Coronary artery (tissue), 2 donors: ENCODE measurements at regions not wholly inside any gene's neighbourhood (a gene's known extent, or its start where the extent isn't known, plus 50 kb on each side); places are given as distances from the start of the nearest gene placed in this dataset.

ENCODE experiments used
- DNase-seq: peaks from one replicate; pipeline ENCODE4 v3.0.0-alpha.2; 2017; ENCODE audit warnings: low spot score
- H3K27ac ChIP-seq, 2 donors: fragments of 200-600 bp; sonication (generic); one replicate each; pipeline ENCODE4 v1.5.1; 2016 to 2019
- H3K4me3 ChIP-seq: fragments of 200-600 bp; sonication (generic); 2 replicates; pipeline ENCODE4 v1.5.1; 2016; ENCODE audit warnings: mild to moderate bottlenecking, moderate library complexity
- TF ChIP-seq, protein P1 (sequence below): fragments of 200-600 bp; sonication (generic); IDR thresholded peaks from one replicate; pipeline ENCODE4 v1.5.1; 2019; ENCODE audit warnings: antibody characterized with exemption

DNA sequence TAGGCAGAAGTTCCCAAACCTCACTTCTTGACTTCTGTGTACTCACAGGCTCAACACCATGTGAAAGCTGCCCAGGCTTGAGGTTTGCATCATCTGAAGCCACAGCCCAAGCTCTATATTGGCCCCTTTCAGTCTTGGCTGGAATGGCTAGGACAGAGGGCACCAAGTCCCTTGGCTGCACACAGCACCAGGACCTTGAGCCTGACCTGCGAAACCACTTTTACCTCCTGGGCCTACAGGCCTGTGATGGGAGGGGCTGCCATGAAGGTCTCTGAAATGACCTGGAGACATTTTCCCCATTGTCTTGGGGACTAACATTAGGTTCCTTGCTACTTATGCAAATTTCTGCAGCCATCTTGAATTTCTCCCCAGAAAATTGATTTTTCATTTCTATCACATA, 288.3 kb upstream of the ZC3H12C start:
- TF ChIP-seq, protein P1, sequence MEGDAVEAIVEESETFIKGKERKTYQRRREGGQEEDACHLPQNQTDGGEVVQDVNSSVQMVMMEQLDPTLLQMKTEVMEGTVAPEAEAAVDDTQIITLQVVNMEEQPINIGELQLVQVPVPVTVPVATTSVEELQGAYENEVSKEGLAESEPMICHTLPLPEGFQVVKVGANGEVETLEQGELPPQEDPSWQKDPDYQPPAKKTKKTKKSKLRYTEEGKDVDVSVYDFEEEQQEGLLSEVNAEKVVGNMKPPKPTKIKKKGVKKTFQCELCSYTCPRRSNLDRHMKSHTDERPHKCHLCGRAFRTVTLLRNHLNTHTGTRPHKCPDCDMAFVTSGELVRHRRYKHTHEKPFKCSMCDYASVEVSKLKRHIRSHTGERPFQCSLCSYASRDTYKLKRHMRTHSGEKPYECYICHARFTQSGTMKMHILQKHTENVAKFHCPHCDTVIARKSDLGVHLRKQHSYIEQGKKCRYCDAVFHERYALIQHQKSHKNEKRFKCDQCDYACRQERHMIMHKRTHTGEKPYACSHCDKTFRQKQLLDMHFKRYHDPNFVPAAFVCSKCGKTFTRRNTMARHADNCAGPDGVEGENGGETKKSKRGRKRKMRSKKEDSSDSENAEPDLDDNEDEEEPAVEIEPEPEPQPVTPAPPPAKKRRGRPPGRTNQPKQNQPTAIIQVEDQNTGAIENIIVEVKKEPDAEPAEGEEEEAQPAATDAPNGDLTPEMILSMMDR = no peak
- DNase-seq = no peak
- Histone ChIP-seq H3K27ac (no peak overlapping the region), H3K4me3 (no peak overlapping the region)

DNA sequence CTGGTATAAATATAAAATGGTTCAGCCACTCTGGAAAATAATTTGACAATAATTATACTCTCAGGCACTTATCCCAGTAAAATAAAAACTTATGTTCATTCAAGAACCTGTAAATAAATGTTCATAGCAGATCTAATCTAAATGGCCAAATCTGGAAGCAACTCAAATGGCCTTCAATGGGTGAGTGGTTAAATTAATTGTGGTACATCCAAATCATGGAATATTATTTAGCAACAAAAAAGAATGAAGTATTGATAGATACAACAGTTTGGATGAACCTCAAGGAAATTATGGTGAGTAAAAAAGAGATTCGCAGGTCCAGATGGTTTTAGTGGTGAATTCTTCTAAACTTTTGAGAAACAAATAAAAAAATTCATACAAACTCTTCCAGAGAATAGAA, 287.0 kb upstream of the ZC3H12C start:
- DNase-seq = no peak

DNA sequence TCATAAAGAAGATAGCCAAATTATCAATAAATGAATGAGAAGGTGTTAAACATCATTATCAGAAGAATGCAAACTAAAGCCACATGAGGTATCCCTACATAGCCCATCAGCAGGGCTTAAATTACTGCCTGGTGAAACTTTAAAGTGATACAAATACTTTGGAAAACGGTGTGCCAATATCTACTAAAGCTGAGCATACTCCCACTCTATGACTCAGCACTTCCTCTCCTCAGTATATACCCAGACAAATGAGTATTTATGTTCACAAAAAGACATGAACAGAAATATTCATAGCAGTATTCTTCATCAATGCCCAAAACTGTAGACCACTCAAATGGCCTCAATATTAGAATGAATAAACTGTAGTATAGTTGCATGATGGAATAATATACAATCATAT, 284.6 kb upstream of the ZC3H12C start:
- Histone ChIP-seq H3K27ac (no peak overlapping the region), H3K4me3 (no peak overlapping the region)
- DNase-seq = no peak
- TF ChIP-seq, protein P1 = no peak

More for the DNA sequence above, 287.0 kb upstream of the ZC3H12C start:
- TF ChIP-seq, protein P1 = no peak
- no peak overlapping the region for H3K4me3 ChIP-seq
- no peak overlapping the region for H3K27ac ChIP-seq

DNA sequence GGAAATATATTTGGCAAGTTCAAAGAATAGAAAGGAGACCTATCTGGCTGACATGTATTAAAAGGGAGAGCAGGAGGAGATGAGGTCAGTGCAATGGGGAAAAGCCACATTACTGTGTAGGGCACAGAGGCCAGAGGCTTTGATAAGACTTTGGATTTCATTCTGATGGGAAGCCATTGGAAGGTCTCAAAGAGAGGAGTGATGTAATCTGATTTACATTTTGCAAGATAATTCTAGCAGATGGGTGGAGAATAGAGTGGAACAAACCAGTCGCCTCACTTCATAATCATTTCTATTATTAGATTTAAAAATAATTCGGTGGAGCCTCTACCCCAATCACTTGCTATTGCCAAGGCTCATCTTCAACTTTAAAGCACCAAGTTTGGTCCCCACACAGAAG, 278.4 kb upstream of the ZC3H12C start:
- TF ChIP-seq, protein P1 = no peak
- DNase-seq = no peak
- Histone ChIP-seq H3K4me3 (no peak overlapping the region), H3K27ac (no peak overlapping the region)

DNA sequence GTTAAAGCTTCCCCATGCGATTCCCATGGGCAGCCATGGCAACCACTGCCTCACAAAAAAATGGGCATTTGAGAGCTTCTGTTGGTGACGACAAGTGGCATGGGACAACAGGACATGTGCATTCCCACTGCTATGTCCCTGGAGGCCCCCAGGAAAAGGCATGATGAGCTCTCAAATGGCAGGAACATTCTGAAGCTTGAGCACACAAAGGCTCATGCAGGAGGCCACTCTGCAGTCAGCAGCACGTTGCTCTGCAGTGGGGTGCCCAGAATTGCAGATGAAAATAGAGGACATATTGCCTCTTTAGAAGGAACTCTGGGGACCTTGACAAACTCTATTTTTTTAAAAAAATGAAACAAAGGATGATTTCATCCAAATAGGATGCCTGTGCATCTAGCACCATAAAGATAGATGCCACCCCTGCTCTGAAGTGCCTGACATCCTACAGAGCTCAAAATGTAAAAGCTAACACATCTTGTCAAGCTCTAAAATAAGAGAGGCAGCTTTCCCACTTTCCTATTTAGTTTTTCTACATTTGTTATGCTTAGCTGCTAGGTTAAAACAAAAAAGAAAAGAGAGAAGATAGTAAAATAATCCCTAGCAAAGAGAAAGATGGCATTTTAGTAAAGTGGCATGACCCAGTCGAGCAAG, 277.6 kb upstream of the ZC3H12C start:
- TF ChIP-seq, protein P1 = no peak
- DNase-seq = no peak
- H3K27ac ChIP-seq = no peak overlapping the region
- H3K4me3 ChIP-seq = no peak overlapping the region

DNA sequence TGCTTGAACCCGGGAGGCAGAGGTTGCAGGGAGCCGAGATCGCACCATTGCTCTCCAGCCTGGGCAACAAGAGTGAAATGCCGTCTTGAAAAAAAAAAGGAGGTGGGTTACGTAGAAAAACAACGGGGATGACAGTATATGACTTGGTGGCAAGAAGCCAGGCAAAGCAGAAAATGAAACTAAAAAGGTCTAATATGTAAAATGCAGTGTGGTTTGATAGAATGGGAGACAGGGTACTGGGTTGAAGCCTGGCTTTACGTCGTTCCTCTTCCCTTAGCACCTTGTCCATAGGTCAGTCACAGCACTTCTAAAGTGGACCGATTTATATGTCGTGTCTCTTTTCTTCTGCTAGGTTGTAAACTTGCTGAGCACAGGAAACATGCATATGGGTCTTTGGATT, 274.9 kb upstream of the ZC3H12C start:
- Histone ChIP-seq H3K27ac (no peak overlapping the region), H3K4me3 (no peak overlapping the region)
- DNase-seq = no peak
- TF ChIP-seq, protein P1 = no peak

DNA sequence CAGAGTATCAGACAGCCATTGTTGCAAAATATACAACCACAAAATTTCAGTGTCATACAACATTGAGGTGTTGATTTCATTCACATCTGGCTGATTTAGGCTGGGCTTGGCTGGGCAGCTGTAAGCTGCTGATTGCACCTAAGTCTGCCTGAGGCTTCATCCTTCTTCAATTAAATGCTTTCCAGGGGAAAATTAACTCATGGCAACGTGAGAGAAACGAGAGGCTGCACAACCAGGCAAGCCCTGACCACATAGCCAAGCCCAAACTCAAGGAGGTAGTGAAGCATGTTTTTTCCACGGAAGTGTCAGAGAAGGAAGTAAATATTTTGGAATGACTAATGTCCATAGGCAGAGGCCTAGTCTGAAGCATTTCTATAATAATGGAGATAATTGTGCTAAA, 273.8 kb upstream of the ZC3H12C start:
- Histone ChIP-seq H3K27ac (no peak overlapping the region), H3K4me3 (no peak overlapping the region)
- TF ChIP-seq, protein P1 = no peak
- no peak for DNase-seq
